ENCODE measurements at regions not wholly inside any gene's neighbourhood (a gene's known extent, or its start where the extent isn't known, plus 50 kb on each side); places are given as distances from the start of the nearest gene placed in this dataset.

DNA sequence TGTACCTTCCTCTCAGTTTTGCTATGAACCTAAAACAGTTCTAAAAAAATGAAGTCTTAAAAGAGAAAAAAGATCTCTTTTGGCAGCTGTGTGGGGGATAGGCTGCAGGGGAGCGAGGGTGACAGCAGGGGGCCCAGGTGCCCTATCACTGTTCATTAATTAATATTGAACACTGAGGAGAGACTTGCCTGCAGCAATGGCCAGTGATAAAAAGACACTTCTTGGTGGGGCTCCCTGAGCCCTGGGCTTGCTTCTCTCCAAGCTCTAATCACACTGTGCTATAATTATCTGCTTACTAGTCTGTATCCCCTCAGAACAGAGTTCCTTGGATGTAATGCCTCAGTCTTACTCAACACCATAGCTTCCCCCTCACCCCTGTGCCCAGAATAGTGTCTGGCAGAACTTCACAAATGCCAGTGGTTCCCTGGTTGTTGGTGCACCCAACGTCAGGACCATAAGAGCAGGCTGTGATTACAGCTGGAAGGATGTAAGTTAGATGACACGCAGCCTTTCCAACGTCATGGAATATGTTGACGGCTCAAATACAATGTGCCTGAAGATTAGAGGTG is 52.0 kb upstream of the IRX6 start:
- CTCF ChIA-PET, result no interaction called here
- H3K27me3 ChIP-seq (ENCODE audit: control insufficient read depth, insufficient read depth, low read length), result no peaks in the 10 kb centered on the region
- no peak for DNase-seq (ENCODE audit: low read depth)
- TF ChIP-seq, protein P1, sequence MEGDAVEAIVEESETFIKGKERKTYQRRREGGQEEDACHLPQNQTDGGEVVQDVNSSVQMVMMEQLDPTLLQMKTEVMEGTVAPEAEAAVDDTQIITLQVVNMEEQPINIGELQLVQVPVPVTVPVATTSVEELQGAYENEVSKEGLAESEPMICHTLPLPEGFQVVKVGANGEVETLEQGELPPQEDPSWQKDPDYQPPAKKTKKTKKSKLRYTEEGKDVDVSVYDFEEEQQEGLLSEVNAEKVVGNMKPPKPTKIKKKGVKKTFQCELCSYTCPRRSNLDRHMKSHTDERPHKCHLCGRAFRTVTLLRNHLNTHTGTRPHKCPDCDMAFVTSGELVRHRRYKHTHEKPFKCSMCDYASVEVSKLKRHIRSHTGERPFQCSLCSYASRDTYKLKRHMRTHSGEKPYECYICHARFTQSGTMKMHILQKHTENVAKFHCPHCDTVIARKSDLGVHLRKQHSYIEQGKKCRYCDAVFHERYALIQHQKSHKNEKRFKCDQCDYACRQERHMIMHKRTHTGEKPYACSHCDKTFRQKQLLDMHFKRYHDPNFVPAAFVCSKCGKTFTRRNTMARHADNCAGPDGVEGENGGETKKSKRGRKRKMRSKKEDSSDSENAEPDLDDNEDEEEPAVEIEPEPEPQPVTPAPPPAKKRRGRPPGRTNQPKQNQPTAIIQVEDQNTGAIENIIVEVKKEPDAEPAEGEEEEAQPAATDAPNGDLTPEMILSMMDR (IDR thresholded peaks at IDR 0.05; ENCODE audit: insufficient read depth, low read depth, low read length), result no peak
- POLR2A ChIA-PET, result no interaction called here
- H3K4me3 ChIP-seq (ENCODE audit: low read depth, low read length), result no peak overlapping the region
- H3K36me3 ChIP-seq (ENCODE audit: control insufficient read depth, insufficient read depth, low read length), result no peaks in the 10 kb centered on the region

- H3K36me3 ChIP-seq (ENCODE audit: control insufficient read depth, insufficient read depth, low read length), result no peaks in the 10 kb centered on the region
- POLR2A ChIA-PET, result no interaction called here
- H3K27me3 ChIP-seq (ENCODE audit: control insufficient read depth, insufficient read depth, low read length), result no peaks in the 10 kb centered on the region
- H3K4me3 ChIP-seq (ENCODE audit: low read depth, low read length), result no peak overlapping the region
- CTCF ChIA-PET, result no interaction called here
- TF ChIP-seq, protein P1 (IDR thresholded peaks at IDR 0.05; ENCODE audit: insufficient read depth, low read depth, low read length), result no peak
- no peak for DNase-seq (ENCODE audit: low read depth)
Observed at GRCh38 chr16:55272744-55273143, 51.3 kb upstream of the IRX6 start.

- TF ChIP-seq, protein P1 (IDR thresholded peaks at IDR 0.05; ENCODE audit: insufficient read depth, low read depth, low read length), result no peak
- POLR2A ChIA-PET, result no interaction called here
Observed at GRCh38 chr16:55273356-55273755, 50.6 kb upstream of the IRX6 start.

DNA sequence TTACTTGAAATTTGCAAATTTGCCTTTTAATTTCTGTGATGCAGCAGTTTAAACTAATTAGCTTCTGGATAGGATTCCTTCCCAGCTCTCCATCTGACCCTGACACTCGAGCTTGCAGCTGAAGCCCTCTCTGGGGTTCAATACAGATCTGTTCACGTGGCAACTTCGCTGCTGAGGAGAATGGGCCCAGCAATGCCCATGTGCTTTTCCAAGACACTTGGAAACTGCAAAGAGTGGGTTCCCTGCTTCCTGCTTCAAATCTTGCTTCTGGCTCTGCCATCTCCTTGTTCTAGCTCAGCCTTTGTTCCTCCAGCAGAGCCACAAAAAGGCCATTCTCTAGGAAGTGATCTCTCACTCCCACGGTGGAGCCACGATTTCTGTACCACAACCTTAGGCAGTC is 50.0 kb upstream of the IRX6 start:
- POLR2A ChIA-PET, result no interaction called here

More at GRCh38 chr16:55273356-55273755, 50.6 kb upstream of the IRX6 start:
- no peak for DNase-seq (ENCODE audit: low read depth)
- Histone ChIP-seq H3K36me3 (ENCODE audit: control insufficient read depth, insufficient read depth, low read length) (no peaks in the 10 kb centered on the region), H3K27me3 (ENCODE audit: control insufficient read depth, insufficient read depth, low read length) (no peaks in the 10 kb centered on the region), H3K4me3 (ENCODE audit: low read depth, low read length) (no peak overlapping the region)
- CTCF ChIA-PET, result no interaction called here

More for the DNA sequence above, 50.0 kb upstream of the IRX6 start:
- Histone ChIP-seq H3K27me3 (ENCODE audit: control insufficient read depth, insufficient read depth, low read length) (no peaks in the 10 kb centered on the region), H3K36me3 (ENCODE audit: control insufficient read depth, insufficient read depth, low read length) (no peaks in the 10 kb centered on the region), H3K4me3 (ENCODE audit: low read depth, low read length) (no peak overlapping the region)
- TF ChIP-seq, protein P1 (IDR thresholded peaks at IDR 0.05; ENCODE audit: insufficient read depth, low read depth, low read length), result no peak
- no peak for DNase-seq (ENCODE audit: low read depth)
- CTCF ChIA-PET, result interaction anchor here (0.7 kb wide), 1 partner anchor 24 kb away, joined by 3 read pairs; no protein-coding TSS in a partner anchor

Measured in BJ (cell line).